GM19328 (cell line): ENCODE measurements at regions not wholly inside any gene's neighbourhood (a gene's known extent, or its start where the extent isn't known, plus 50 kb on each side); places are given as distances from the start of the nearest gene placed in this dataset.

ENCODE experiments used
- ATAC-seq: cut with Tn5 transposase; IDR thresholded peaks from one replicate; pipeline ENCODE4 v1.9.1; 2021; ENCODE audit warnings: mild to moderate bottlenecking, moderate library complexity; ENCODE audit not compliant: unreplicated experiment

GRCh38 chr12:98123021-98123461 lies 392.3 kb upstream of the TMPO start:
- no peak for ATAC-seq

- ATAC-seq, result no peak
These were observed 388.6 kb upstream of the TMPO start for GRCh38 chr12:98126637-98127335.

DNA sequence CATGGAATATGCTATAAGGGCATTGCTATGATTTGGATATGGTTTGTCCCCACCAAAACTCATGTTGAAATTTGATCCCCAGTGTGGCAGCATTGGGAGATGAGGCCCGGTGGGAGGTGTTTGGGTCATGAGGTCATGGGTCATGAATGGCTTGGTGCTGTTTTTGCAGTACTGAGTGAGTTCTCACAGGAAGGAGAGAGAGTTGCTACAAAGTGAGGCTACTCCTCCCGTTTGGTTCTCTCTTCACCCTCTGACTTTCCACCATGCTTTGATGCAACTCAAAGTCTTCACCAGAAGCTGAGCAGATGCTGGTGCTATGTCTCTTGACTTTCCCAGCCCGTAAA lies 388.1 kb upstream of the TMPO start:
- ATAC-seq, result no peak

DNA sequence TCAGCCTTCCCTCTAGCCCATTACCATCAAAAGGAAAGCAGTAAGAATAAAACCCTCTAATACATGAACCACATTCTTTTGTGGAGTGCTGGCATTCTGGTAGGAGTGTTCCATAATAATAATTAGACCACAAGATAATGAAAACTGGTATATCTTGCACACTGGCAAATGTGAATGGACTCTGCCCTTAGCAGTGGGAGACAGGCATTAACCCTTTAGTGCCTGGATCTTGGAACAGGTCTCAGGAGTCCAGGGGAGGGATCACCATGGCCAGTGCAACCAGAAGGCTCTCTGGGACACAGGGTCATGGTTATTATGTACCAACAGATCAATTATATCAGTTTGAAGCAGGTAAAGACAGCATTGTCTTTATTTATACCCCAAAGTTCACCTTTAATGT lies 387.5 kb upstream of the TMPO start:
- ATAC-seq, result no peak

DNA sequence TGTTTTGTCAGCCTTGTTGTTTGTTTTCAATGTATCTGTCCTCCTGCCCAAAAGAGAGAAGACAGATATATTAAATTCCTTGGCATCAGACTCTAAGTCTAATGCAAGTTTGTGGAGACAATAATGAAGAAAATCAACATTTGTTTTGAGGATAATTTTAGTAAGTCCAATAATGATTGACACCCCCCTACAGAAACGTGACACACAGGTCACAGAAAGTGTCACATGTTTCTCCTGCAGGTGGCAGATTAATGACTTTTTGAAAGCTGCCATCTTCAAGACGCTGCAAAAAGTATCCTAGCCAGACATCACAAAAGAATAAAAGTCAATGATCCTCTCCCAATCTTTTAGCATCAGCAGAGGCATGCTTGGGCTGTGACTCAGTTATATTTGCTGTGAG lies 378.8 kb upstream of the TMPO start:
- ATAC-seq, result no peak

GRCh38 chr12:98137278-98137677 lies 378.1 kb upstream of the TMPO start:
- ATAC-seq, result no peak

- no peak for ATAC-seq
These were observed 370.4 kb upstream of the TMPO start for GRCh38 chr12:98144953-98145352.

GRCh38 chr12:98146043-98146442 lies 369.3 kb upstream of the TMPO start:
- ATAC-seq, result no peak

- no peak for ATAC-seq
These were observed 368.9 kb upstream of the TMPO start for GRCh38 chr12:98146487-98146886.

DNA sequence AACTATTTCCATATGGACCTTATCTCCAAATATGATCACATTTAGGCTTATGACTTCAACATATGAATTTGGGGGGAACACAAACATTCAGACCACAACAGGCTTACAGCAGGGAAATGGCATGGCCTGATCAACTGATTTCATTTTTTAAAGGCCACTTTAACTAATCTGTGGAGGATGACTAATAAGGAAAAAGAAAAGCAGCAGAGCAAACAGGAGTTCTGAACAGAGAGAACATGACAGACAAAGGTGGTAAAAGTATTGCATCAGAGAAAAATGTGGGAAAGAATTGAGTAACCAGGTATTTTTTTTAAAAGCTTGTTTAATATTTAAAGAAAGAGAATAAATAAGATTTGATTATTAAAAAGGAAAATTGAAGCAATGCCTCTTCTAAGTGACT lies 366.1 kb upstream of the TMPO start:
- ATAC-seq, result no peak

DNA sequence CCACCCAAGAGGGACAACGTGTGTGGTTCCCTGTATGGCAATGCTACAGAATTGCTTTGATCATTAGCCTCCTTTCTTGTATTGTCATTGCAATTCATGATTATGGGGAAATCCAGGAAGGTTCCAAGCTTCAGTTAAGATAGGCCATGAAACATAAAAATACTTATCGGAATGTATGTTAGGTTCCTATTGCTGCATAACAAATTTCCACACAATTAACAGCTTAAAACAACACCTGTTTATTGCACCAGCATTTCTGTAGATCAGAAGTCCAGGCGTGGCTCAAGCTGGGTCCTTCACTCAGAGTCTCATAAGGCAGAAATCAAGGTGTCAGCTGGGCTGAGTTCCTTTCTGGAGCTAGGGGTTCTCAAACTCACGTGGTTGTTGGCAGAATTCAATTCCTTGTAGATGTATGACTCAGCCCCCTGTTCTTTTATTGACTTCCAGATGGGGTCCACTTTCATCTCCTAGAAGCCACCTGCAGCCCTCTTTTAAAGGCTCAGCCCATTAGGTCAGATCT lies 365.6 kb upstream of the TMPO start:
- ATAC-seq, result no peak

DNA sequence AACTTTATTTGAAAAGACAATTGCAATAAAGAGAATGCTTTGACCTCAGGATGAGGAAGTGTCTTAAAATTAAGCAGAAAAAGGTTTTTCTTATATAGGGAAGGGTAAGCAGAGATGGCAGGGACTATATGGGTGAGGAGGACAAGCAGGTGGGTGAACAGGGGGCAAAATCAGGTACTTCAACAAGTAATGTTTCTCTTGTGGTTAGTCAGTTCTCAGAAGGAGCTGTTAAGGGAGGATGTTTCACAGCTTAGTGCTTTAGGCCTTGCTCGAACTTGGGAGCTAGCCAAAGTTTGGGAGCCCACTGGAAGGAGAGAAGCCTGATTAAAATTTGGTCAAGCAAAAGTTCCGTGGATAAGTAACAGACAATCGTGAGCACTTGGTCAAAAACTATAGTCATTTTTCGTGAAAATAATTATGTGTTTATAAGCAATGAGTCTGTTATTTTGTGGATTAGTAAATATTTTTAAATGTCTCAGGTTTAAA lies 364.2 kb upstream of the TMPO start:
- ATAC-seq, result no peak

DNA sequence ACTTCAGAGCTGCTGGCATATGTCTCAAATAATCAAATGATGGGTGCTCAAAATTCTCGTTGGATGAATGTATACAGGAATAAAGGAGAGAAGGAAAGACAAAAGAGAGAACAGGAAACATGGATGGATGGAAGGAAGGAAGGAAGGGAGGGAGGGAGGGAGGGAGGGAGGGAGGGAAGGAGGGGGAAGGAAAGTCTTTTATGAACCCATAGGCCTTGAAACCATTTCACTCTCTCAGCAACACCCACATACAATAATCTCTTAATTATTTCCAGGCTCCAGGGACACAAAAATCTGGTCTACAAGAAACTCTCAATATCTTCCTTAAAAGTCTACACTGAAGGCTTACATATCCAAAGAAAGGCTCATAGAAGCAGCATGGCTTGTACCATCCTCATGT lies 363.4 kb upstream of the TMPO start:
- no peak for ATAC-seq

GRCh38 chr12:98154850-98155249 lies 360.5 kb upstream of the TMPO start:
- no peak for ATAC-seq

GRCh38 chr12:98156697-98157096 lies 358.7 kb upstream of the TMPO start:
- no peak for ATAC-seq

DNA sequence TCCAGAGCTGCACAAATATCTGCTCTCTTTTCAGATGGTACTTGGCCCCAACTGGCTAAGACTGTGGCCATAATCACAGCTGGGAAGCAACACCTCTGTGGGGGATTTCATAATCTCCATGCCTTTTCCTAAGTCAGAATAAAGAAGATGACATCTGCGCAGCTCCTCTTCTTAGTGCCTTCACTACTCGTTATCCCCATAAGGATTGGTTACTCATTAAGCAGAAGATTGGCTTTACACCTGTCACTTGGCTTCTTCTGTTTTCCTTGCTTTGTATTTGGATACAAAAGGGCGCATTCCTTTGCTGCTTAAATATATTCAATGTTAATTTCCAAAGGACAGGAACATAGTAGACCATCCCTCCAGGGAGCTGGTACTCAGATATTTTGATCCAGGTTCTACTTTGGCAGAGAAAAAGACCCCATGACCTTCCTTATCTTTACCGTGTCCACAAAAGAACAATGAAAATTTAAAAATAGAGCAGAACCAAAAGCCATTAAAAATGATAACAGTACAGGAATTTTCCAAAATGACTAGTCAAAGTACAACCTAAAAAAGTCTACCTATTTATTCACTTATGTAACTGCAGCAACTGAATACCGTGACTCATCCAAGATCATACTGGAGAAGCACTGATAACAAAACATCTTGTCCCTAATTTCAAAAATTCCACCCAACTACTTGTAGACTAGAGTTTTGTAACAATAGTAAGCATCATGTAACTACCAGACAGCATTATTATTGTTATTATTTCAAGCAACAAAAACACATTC lies 352.3 kb upstream of the TMPO start:
- no peak for ATAC-seq

GRCh38 chr12:98172304-98172703 lies 343.1 kb upstream of the TMPO start:
- ATAC-seq, result no peak

GRCh38 chr12:98172801-98173200 lies 342.6 kb upstream of the TMPO start:
- ATAC-seq, result no peak

GRCh38 chr12:98173773-98174427 lies 341.5 kb upstream of the TMPO start:
- no peak for ATAC-seq

GRCh38 chr12:98174428-98174809 lies 341.0 kb upstream of the TMPO start:
- no peak for ATAC-seq

DNA sequence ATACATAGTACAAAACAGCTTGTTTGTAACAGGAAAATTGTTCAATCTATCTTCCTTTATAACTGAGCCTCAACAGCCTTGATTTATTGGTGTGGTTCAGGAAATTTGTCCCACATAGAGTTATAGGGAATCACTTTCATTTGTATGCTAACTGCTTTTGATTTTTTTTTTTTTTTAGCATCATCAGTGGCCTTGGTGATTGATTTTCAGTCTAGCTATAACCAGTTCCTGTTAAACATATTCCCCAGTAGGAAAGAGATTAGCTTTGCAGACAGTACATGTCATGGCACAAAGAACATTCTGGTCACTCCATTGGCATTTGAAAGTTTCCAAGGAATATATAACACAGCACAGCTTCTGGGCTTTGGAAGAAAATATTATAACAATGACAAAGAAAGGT lies 337.3 kb upstream of the TMPO start:
- ATAC-seq, result no peak

DNA sequence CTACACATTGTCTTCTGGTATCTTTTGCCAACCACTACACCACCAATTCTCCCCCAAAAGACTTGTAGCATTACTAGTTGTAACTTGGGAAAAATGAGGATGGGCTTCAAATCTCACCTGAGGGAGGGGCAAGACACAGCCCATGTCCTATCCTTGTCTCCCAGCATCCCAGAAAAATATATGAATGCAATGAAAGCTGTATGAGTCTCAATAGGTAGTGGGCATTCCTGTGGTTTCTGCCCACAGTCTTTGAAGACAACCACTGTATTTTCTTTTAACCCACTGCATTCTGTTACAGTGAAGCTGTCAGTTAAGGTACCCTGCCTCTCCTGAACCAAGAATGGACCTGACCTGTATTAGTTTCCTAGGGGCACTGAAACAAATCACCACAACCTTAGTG lies 336.2 kb upstream of the TMPO start:
- ATAC-seq, result no peak
